SHP77 (cell line): ENCODE measurements at regions not wholly inside any gene's neighbourhood (a gene's known extent, or its start where the extent isn't known, plus 50 kb on each side); places are given as distances from the start of the nearest gene placed in this dataset.

ENCODE experiments used
- DNase-seq, 2 experiments: peaks; one replicate each; lab custom pipeline; 2025; lab: John Stamatoyannopoulos, UW

- DNase-seq = no peak
Observed at GRCh38 chr10:120960725-120961124, 109.6 kb downstream of the WDR11 start.

- DNase-seq = no peak
Observed at GRCh38 chr10:120961795-120962755, 110.9 kb downstream of the WDR11 start.

DNA sequence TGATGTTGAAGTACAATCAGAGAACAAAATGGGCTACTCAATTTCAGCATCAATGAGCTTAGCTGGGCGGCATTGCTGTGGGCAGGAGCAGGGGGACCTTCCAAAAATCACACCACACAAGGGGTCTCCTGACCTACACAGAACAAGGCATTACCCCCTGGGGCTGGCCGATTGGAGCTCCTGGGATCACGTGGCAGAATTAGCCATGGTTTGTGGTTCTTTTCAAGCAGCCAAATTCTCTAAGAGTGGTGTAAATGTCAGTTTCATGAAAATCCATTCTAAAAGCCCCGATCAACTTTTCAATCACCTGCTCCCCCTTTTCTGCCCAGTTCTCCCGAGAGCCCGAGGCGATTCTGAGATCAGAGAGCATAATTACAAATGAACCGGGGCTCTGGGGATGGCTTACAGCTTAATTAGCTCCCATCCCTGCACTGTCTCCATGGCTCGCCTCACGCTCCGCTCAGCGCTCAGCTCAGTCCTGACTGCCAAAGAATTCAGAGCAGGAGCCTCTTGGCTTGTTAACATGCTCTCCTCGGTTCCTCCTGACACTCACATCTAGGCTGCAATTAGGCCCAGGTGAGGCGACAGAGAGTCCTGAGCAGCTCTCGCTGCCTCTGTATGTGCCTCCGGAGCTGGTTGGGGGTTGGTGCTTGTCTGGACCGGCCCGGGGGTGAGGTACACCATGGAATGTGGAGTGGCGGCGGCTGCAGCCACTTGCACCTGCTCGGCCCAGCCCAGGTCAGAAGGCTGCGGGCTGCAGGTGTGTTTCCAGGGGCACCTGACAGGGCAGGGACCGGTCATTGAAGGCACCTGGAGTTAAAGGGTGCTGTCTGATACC lies 111.8 kb downstream of the WDR11 start:
- no peak for DNase-seq

GRCh38 chr10:120963594-120964220 lies 112.5 kb downstream of the WDR11 start:
- no peak for DNase-seq

- DNase-seq = no peak
Observed at GRCh38 chr10:120966657-120967045, 115.5 kb downstream of the WDR11 start.

- no peak for DNase-seq
Observed at GRCh38 chr10:120969219-120969645, 118.1 kb downstream of the WDR11 start.

GRCh38 chr10:120970595-120971529 lies 119.7 kb downstream of the WDR11 start:
- no peak for DNase-seq

DNA sequence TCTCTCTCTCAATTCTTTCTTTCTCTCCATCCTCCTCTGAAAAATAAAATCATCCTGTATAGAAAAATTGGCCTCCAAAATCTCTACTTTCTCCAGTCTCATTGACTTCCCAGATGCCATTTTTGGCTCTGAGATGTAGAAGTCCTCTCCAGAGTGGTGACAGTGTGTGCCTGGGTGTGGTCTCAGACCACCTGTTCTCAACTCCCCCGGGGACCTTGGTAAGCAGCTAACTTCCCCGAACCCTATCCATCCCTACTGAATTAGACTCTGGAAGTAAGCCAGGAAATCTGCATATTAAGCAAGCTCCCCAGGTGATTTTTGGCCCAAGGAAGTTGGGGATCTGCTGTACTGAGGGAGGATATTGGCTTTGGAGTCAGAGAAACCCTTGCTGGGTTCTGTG lies 120.5 kb downstream of the WDR11 start:
- no peak for DNase-seq

- no peak for DNase-seq
Observed at GRCh38 chr10:120972259-120972658, 121.1 kb downstream of the WDR11 start.

DNA sequence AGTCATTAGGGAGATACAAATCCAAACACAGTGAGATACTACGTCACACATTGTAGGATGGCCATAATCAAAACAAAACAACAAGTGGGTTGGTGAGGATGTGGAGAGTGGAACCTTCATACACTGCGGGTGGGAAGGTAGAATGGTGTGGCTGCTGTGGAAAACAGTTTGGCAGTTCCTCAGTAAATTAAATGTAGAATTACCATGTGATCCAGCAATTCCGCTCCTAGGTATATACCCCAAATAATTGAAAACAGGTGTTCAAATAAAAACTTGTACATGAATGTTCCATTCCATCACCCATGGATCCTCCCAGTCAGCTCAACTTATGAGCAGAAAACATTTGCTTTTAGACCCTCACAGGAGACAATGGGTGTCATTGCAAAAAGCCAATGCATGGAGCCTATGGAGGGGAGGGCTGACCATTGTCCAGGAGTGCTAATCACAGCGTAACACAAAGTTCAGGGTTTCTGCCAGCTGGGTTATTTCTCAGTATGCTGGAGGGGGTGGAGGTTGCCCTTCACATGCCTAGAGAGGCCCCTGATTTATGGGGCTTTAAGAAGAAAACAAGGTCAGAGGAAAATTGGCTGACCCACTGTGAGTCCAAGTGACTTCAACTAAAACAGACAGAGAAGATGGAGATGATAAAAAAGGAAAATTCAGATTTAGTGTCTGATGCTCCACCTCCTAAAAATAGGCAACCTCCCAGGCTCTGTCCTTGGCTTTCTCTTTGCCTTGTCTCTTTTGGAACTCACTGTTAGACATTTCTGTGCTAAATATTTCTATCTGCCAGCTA lies 124.1 kb downstream of the WDR11 start:
- no peak for DNase-seq

DNA sequence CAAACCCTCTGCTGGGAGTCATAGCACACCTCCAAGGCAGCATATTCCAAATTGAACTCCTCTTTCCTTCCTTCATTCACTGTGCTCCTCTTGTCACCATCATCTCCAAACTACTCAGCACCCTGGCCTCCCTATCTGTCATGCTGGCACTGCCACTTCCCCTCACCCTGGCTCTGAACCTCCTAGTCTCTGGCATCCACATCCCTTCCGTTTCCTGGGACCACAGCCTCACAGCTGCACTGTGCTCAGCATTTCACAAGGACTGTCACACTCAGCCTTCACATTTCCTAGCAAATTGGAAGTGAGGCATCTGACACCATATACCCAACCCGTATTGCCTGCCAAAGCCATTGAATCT lies 124.7 kb downstream of the WDR11 start:
- no peak for DNase-seq

DNA sequence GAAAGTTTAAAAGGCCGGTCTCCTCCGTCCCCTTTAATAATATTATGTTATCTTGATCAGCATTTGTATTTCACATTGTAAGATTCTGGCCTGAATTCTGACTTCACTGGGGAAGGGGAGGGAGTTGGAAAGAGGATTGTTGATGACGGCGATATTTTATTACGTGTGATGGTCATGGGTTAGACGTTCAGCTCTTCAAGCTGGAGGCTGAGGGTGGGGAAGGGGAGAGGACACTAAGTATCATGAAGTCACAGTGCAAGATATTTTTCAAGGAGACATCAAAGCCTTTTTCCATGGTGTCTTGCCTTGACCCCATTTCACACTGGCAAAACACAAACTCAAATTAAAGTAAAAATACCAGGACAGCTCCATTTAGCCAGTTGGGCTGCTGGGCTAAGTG lies 126.7 kb downstream of the WDR11 start:
- DNase-seq = no peak

GRCh38 chr10:120978589-120979252 lies 127.6 kb downstream of the WDR11 start:
- no peak for DNase-seq

- DNase-seq = no peak
Observed at GRCh38 chr10:120979435-120980278, 128.5 kb downstream of the WDR11 start.

GRCh38 chr10:120980279-120981255 lies 129.4 kb downstream of the WDR11 start:
- no peak for DNase-seq

DNA sequence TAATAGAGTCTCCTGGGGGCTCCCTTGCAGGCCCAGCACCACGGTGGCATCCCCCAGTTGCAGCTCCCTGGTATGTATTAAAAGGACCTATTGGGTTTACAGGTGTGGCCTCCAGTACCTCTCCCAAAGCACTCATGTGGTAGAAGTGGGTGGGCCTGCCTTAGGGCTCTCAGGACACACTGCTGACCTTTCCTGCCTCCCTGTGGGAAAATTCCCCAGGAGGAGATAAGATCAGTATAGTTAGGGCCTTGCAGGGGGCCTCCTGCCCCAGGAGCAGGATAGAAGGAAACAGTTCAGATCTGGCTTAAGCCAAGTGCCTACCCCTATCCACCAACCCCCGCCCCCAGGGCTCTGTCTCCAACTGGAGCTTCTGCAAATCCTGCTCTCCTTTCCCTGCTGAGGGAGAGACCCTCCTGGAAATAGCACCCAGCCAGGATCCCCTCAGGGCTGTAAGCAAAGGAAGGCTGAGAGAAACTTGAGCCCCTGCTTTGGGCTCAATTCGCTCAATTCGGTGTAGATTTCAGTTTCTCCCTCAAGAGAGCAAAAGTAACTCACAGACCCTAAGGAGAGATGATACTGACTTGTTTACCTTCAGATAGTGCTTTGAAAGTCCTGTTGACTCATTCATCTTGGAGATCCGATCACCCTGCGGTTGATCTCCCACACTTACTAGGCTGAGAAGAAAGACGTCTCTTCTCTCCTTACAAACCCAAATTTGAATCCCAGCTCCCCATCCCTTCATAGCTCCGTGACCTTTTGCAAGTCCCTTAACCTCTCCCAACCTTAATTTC lies 130.6 kb downstream of the WDR11 start:
- DNase-seq = no peak

DNA sequence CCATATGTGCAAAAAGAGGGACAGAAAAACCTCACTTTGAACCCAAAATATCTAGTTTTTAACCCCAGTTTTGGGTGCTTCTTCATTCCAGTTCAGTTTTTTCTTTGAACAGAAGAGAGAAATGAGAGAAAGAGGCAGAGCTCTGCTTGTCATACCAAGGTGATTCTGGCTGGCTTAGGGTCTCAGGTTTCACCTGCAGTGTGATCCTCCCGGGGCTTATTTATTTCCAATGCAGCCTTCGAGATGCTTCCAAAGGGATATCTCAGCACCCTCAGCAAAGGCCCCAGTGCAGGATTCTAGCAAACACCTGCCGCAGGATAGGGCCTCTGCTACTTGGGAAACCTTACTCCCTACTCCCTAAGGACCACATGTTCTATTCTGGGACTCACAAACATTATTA lies 131.3 kb downstream of the WDR11 start:
- DNase-seq = no peak
